ENCODE measurements at regions not wholly inside any gene's neighbourhood (a gene's known extent, or its start where the extent isn't known, plus 50 kb on each side); places are given as distances from the start of the nearest gene placed in this dataset.

GRCh38 chr2:33822964-33823363 is 223.9 kb upstream of the FAM98A start:
- Mint-ChIP-seq H3K9me3 (ENCODE audit: low read depth) (peaks cover 3% of the 10 kb centered on the region), H3K27me3 (no peaks in the 10 kb centered on the region), H3K4me1 (ENCODE audit: low read depth) (no peaks in the 10 kb centered on the region), H3K4me3 (ENCODE audit: low read depth) (no peak overlapping the region), H3K27ac (no peak overlapping the region), H3K36me3 (ENCODE audit: insufficient read depth) (no peaks in the 10 kb centered on the region)
- no peak for DNase-seq (ENCODE audit: low spot score, unreplicated experiment)
- no peak for TF ChIP-seq CTCF (IDR thresholded peaks at IDR 0.05; ENCODE audit: unreplicated experiment)

GRCh38 chr2:33812707-33813106 is 213.6 kb upstream of the FAM98A start:
- Mint-ChIP-seq H3K36me3 (ENCODE audit: insufficient read depth) (no peaks in the 10 kb centered on the region), H3K27me3 (no peaks in the 10 kb centered on the region), H3K4me3 (ENCODE audit: low read depth) (no peak overlapping the region), H3K4me1 (ENCODE audit: low read depth) (peaks cover 12% of the 10 kb centered on the region), H3K9me3 (ENCODE audit: low read depth) (no peaks in the 10 kb centered on the region), H3K27ac (no peak overlapping the region)
- no peak for TF ChIP-seq CTCF (IDR thresholded peaks at IDR 0.05; ENCODE audit: unreplicated experiment)
- DNase-seq (ENCODE audit: low spot score, unreplicated experiment) = no peak

- H3K27me3 Mint-ChIP-seq = no peaks in the 10 kb centered on the region
- TF ChIP-seq CTCF (IDR thresholded peaks at IDR 0.05; ENCODE audit: unreplicated experiment) = no peak
- DNase-seq (ENCODE audit: low spot score, unreplicated experiment) = no peak
- H3K27ac Mint-ChIP-seq = no peak overlapping the region
- no peaks in the 10 kb centered on the region for H3K36me3 Mint-ChIP-seq (ENCODE audit: insufficient read depth)
- no peak overlapping the region for H3K4me3 Mint-ChIP-seq (ENCODE audit: low read depth)
- H3K9me3 Mint-ChIP-seq (ENCODE audit: low read depth) = no peaks in the 10 kb centered on the region
- peaks cover 12% of the 10 kb centered on the region for H3K4me1 Mint-ChIP-seq (ENCODE audit: low read depth)
Observed at GRCh38 chr2:33810046-33810835, 211.1 kb upstream of the FAM98A start.

- Mint-ChIP-seq H3K4me1 (ENCODE audit: low read depth) (no peaks in the 10 kb centered on the region), H3K4me3 (ENCODE audit: low read depth) (no peak overlapping the region), H3K27ac (no peak overlapping the region), H3K36me3 (ENCODE audit: insufficient read depth) (no peaks in the 10 kb centered on the region), H3K9me3 (ENCODE audit: low read depth) (no peaks in the 10 kb centered on the region), H3K27me3 (no peaks in the 10 kb centered on the region)
- no peak for DNase-seq (ENCODE audit: low spot score, unreplicated experiment)
- no peak for TF ChIP-seq CTCF (IDR thresholded peaks at IDR 0.05; ENCODE audit: unreplicated experiment)
Observed at GRCh38 chr2:33806041-33806440, 206.9 kb upstream of the FAM98A start.

- TF ChIP-seq CTCF (IDR thresholded peaks at IDR 0.05; ENCODE audit: unreplicated experiment) = no peak
- Mint-ChIP-seq H3K4me3 (ENCODE audit: low read depth) (no peak overlapping the region), H3K4me1 (ENCODE audit: low read depth) (no peaks in the 10 kb centered on the region), H3K9me3 (ENCODE audit: low read depth) (no peaks in the 10 kb centered on the region), H3K27me3 (no peaks in the 10 kb centered on the region), H3K27ac (no peak overlapping the region), H3K36me3 (ENCODE audit: insufficient read depth) (no peaks in the 10 kb centered on the region)
- DNase-seq (ENCODE audit: low spot score, unreplicated experiment) = no peak
Observed at GRCh38 chr2:33804155-33804554, 205.1 kb upstream of the FAM98A start.
